Naive thymus-derived CD4-positive, alpha-beta T cell (primary cell): ENCODE measurements at regions not wholly inside any gene's neighbourhood (a gene's known extent, or its start where the extent isn't known, plus 50 kb on each side); places are given as distances from the start of the nearest gene placed in this dataset.

Experiments used
- ATAC-seq: fragments of 150-1000 bp; cut with Tn5 transposase; 2 replicates; pipeline ENCODE4 v1.10.0; 2021; ENCODE audit warnings: mild to moderate bottlenecking, moderate library complexity
- CTCF ChIA-PET: fragments of 350-600 bp; sonication (Branson Sonifier 250); formaldehyde crosslinking; loops from one replicate; lab custom pipeline; 2021; ENCODE audit warnings: antibody characterized with exemption; lab: Charles Lee
- POLR2A ChIA-PET: fragments of 350-600 bp; sonication (Branson Sonifier 250); formaldehyde crosslinking; loops from one replicate; lab custom pipeline; 2021; ENCODE audit warnings: antibody characterized with exemption, inconsistent platforms; lab: Charles Lee
- DNase-seq, 9 donors: peaks; one replicate each; pipeline versions ENCODE4 v3.0.0 to v3.0.0-alpha.2; 2020 to 2022; ENCODE audit warnings: mixed read lengths in 1 of 9
- H3K27ac ChIP-seq: one replicate; pipeline ENCODE4 v1.7.0; 2013; ENCODE audit warnings: mild to moderate bottlenecking, low read depth, low read length, moderate library complexity
- H3K27me3 ChIP-seq, 2 donors: one replicate each; pipeline ENCODE4 v1.7.0; 2013; ENCODE audit warnings: low read length in 2 of 2, mild to moderate bottlenecking in 2 of 2, moderate library complexity in 2 of 2; ENCODE audit not compliant: control insufficient read depth in 2 of 2, insufficient read depth in 2 of 2
- H3K36me3 ChIP-seq, 3 experiments: 1 replicate in 2 of 3; 2 replicates in 1 of 3; pipeline ENCODE4 v1.7.0; 2013; ENCODE audit warnings: low read length in 3 of 3, mild to moderate bottlenecking in 3 of 3, moderate library complexity in 1 of 3; ENCODE audit not compliant: insufficient read depth in 3 of 3, control insufficient read depth in 2 of 3
- H3K4me1 ChIP-seq, 2 donors: one replicate each; pipeline ENCODE4 v1.7.0; 2013; ENCODE audit warnings: low read length in 2 of 2, mild to moderate bottlenecking in 2 of 2, moderate library complexity in 1 of 2; ENCODE audit not compliant: control insufficient read depth in 2 of 2, insufficient read depth in 2 of 2
- H3K4me3 ChIP-seq: 2 replicates; pipeline ENCODE4 v1.7.0; 2013; ENCODE audit warnings: mild to moderate bottlenecking, low read length
- H3K9me3 ChIP-seq, 3 experiments: 1 replicate in 2 of 3; 2 replicates in 1 of 3; pipeline ENCODE4 v1.7.0; 2013; ENCODE audit warnings: low read length in 3 of 3; ENCODE audit not compliant: control insufficient read depth in 2 of 3
- H3K27ac Mint-ChIP-seq, 9 donors: one replicate each; pipeline ENCODE4 v1.8.0; 2020 to 2022; ENCODE audit warnings: mixed read lengths in 9 of 9, mild to moderate bottlenecking in 8 of 9, moderate library complexity in 5 of 9, inconsistent platforms in 2 of 9
- H3K27me3 Mint-ChIP-seq, 5 donors: one replicate each; pipeline ENCODE4 v1.8.0; 2021 to 2022; ENCODE audit warnings: mixed read lengths in 5 of 5, mild to moderate bottlenecking in 1 of 5
- H3K36me3 Mint-ChIP-seq, 5 donors: one replicate each; pipeline ENCODE4 v1.8.0; 2020 to 2022; ENCODE audit warnings: mixed read lengths in 5 of 5, mild to moderate bottlenecking in 3 of 5, inconsistent platforms in 1 of 5
- H3K4me1 Mint-ChIP-seq, 7 donors: one replicate each; pipeline ENCODE4 v1.8.0; 2020 to 2022; ENCODE audit warnings: mixed read lengths in 7 of 7, mild to moderate bottlenecking in 3 of 7, inconsistent platforms in 1 of 7
- H3K4me3 Mint-ChIP-seq, 10 donors: one replicate each; pipeline ENCODE4 v1.8.0; 2020 to 2022; ENCODE audit warnings: mild to moderate bottlenecking in 10 of 10, mixed read lengths in 10 of 10, moderate library complexity in 6 of 10, inconsistent platforms in 2 of 10
- H3K9me3 Mint-ChIP-seq, 11 donors: one replicate each; pipeline ENCODE4 v1.8.0; 2020 to 2022; ENCODE audit warnings: mixed read lengths in 11 of 11, mild to moderate bottlenecking in 4 of 11, inconsistent platforms in 1 of 11, moderate library complexity in 1 of 11
- intact Hi-C, 2 donors: fragments of 100-400 bp; cut with micrococcal nuclease; formaldehyde crosslinking; loops; one replicate each; pipeline ENCODE4 v1.15.1; 2023

DNA sequence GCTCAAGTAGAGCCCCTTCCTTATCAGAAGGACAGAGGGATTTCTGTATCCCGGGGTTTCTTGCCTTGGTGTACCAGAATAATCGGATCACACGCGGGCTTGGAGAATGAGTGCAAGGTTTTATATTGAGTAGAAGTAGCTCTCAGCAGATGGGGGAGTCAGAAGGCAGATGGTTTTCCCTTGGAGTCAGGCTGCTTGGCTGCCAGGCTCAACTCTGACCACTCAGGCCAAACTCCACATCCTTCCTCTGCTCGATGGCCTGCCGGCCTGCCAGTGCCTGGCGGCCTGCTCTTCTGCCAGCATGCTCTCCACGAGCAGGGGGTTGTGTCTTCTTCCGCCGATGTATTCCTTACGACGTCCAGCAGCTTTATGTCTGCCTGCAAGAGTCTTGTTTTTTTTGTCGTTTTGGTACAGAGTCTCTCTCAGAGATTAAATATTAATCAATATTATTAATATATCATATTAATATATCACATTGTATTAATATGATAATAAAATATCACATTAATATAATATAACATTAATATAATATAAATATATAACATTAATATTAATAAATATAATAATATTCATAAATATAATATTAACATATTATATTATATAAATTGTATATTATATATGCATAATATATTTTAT, 229.2 kb upstream of the WSCD1 start:
- Mint-ChIP-seq H3K4me1 (no peaks in the 10 kb centered on the region), H3K9me3 (no peaks in the 10 kb centered on the region), H3K27me3 (peaks cover 0 to 5% (median 0%) of the 10 kb centered on the region in 5 donors), H3K27ac (no peak overlapping the region), H3K4me3 (no peak overlapping the region), H3K36me3 (no peaks in the 10 kb centered on the region)
- Histone ChIP-seq H3K4me1 (no peaks in the 10 kb centered on the region), H3K27ac (no peak overlapping the region), H3K9me3 (no peaks in the 10 kb centered on the region), H3K4me3 (no peak overlapping the region), H3K27me3 (no peaks in the 10 kb centered on the region), H3K36me3 (no peaks in the 10 kb centered on the region)
- intact Hi-C loops: no loop called here
- DNase-seq: no peak
- ChIA-PET POLR2A (no interaction called here), CTCF (no interaction called here)
- ATAC-seq: no peak

DNA sequence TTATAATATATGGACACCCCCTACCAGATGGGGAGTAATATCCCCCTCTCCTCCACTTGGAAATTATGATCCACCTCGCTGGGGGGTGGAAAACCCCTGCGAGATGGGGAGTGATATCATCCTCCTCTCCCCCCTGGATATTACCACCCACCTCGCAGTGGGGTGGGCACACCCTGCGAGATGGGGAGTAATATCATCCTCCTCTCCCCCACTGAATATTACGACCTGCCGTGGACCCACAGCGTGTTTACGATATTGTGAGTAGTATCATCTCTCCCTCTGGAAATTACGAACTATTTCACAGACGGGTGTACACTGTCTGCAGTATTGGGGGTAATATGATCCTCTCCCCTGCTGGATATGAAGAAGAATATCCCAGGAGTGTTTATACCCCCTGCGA, 228.3 kb upstream of the WSCD1 start:
- no peaks in the 10 kb centered on the region for H3K4me1 Mint-ChIP-seq
- no peak overlapping the region for H3K4me3 Mint-ChIP-seq
- ATAC-seq (no peak), DNase-seq (no peak)
- no peaks in the 10 kb centered on the region for H3K36me3 Mint-ChIP-seq
- Histone ChIP-seq H3K36me3 (no peaks in the 10 kb centered on the region), H3K9me3 (no peaks in the 10 kb centered on the region), H3K4me1 (no peaks in the 10 kb centered on the region), H3K4me3 (no peak overlapping the region), H3K27ac (no peak overlapping the region), H3K27me3 (no peaks in the 10 kb centered on the region)
- H3K27ac Mint-ChIP-seq: no peak overlapping the region
- H3K27me3 Mint-ChIP-seq: peaks cover 0 to 13% (median 6%) of the 10 kb centered on the region in 5 donors
- H3K9me3 Mint-ChIP-seq: no peaks in the 10 kb centered on the region
- intact Hi-C loops: no loop called here
- POLR2A ChIA-PET: no interaction called here
- CTCF ChIA-PET: no interaction called here

DNA sequence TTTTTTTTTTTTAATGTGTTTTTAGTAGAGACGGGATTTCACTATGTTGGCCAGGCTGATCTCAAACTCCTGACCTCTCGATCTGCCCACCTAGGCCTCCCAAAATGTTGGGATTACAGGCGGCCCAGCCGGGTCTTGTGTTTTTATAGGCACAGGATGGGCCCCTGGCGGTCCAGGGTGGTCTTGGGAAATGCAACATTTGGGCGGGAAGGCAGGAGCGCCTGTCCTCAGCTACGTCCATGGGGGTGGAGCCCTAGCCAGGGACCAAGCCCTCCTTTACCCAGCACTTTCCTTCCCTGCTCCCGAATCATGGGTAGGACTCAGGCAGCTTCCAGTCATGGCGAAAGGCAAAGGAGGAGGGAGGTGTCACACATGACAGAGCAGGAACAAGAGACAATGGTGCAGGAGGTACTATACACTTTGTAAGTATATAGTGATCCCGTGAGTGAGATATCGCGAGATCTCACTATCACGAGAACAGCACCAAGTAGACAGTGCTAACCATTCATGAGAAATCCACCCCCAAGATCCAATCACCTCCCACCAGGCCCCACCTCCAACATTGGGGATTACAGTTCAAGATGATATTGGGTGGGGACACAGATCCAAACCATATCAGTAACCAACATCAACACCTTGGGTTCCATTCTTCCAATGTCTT, 226.7 kb upstream of the WSCD1 start:
- DNase-seq (no peak), ATAC-seq (no peak)
- CTCF ChIA-PET: no interaction called here
- intact Hi-C loops: no loop called here
- Histone ChIP-seq H3K27me3 (no peaks in the 10 kb centered on the region), H3K27ac (no peak overlapping the region), H3K36me3 (no peaks in the 10 kb centered on the region), H3K9me3 (no peaks in the 10 kb centered on the region), H3K4me3 (no peak overlapping the region), H3K4me1 (no peaks in the 10 kb centered on the region)
- no peak overlapping the region for H3K4me3 Mint-ChIP-seq
- H3K27ac Mint-ChIP-seq: no peak overlapping the region
- H3K36me3 Mint-ChIP-seq: no peaks in the 10 kb centered on the region
- no peaks in the 10 kb centered on the region for H3K4me1 Mint-ChIP-seq
- peaks cover 0 to 2% (median 0%) of the 10 kb centered on the region in 11 donors for H3K9me3 Mint-ChIP-seq
- H3K27me3 Mint-ChIP-seq: peaks cover 0 to 15% (median 11%) of the 10 kb centered on the region in 5 donors
- POLR2A ChIA-PET: no interaction called here

DNA sequence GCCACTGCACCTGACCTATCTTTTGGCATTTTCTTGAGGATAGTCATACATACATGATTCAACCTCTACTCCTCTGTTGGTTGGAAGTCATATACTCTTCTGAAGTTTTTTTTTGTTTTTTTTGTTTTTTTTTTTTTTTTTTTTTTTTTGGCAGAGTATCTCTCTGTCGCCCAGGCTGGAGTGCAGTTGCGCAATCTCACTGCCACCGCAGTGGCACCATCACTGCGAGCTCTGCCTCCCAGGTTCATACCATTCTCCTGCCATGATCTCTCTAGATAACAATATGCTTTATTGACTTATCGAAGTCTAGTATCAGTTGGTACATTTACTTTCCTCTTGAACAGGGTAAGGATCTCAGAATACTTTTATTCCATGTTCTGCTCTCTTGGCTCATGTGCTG, 224.2 kb upstream of the WSCD1 start:
- no peaks in the 10 kb centered on the region for H3K9me3 ChIP-seq
- H3K4me1 ChIP-seq: no peaks in the 10 kb centered on the region
- intact Hi-C loops: no loop called here
- no peaks in the 10 kb centered on the region for H3K27me3 ChIP-seq
- POLR2A ChIA-PET: no interaction called here
- no peak overlapping the region for H3K4me3 Mint-ChIP-seq
- no peak overlapping the region for H3K4me3 ChIP-seq
- H3K9me3 Mint-ChIP-seq: peaks cover 0 to 5% (median 0%) of the 10 kb centered on the region in 11 donors
- CTCF ChIA-PET: no interaction called here
- H3K27me3 Mint-ChIP-seq: peaks cover 0 to 19% (median 11%) of the 10 kb centered on the region in 5 donors
- no peaks in the 10 kb centered on the region for H3K36me3 Mint-ChIP-seq
- no peak overlapping the region for H3K27ac ChIP-seq
- no peak overlapping the region for H3K27ac Mint-ChIP-seq
- DNase-seq (no peak), ATAC-seq (no peak)
- no peaks in the 10 kb centered on the region for H3K4me1 Mint-ChIP-seq
- H3K36me3 ChIP-seq: no peaks in the 10 kb centered on the region

DNA sequence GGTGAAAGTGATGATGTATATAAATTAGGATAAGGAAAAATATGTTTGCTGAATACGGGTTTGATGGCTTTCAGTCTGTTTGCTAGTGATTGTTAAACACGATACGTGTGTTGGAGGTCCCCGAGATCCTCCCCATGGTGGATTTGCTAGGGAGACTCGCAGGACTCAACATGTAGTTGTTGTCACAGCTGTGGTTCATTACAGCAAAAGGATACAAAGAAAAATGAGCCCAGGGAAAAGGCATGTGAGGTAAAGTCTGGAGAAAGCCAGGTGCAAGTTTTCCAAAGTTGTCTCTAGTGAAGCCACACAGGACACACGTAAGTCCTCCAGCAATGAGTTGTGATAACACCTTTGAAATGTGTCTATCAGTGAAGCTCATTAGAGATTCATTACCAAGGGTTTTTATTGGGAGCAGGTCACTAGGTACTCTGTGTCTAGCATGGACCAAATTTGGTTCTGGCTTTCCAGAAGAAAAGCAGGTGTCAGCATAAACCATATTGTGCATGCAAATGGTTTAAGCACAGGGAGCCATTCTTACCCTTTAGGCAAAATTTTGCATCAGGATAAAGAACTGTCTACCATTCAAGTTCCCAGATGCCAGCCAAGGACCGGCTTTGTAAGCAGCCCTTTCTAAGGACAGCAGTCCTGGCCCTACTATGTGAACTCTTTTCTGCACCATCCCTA, 215.2 kb upstream of the WSCD1 start:
- Histone ChIP-seq H3K4me3 (no peak overlapping the region), H3K36me3 (no peaks in the 10 kb centered on the region), H3K27ac (no peak overlapping the region), H3K4me1 (no peaks in the 10 kb centered on the region), H3K27me3 (no peaks in the 10 kb centered on the region), H3K9me3 (no peaks in the 10 kb centered on the region)
- Mint-ChIP-seq H3K27me3 (peaks cover 0 to 14% (median 7%) of the 10 kb centered on the region in 5 donors), H3K4me1 (no peaks in the 10 kb centered on the region), H3K4me3 (no peak overlapping the region), H3K9me3 (peaks cover 0 to 3% (median 0%) of the 10 kb centered on the region in 11 donors), H3K36me3 (no peaks in the 10 kb centered on the region), H3K27ac (no peak overlapping the region)
- ChIA-PET POLR2A (no interaction called here), CTCF (no interaction called here)
- ATAC-seq (no peak), DNase-seq (no peak)
- intact Hi-C loops: no loop called here

DNA sequence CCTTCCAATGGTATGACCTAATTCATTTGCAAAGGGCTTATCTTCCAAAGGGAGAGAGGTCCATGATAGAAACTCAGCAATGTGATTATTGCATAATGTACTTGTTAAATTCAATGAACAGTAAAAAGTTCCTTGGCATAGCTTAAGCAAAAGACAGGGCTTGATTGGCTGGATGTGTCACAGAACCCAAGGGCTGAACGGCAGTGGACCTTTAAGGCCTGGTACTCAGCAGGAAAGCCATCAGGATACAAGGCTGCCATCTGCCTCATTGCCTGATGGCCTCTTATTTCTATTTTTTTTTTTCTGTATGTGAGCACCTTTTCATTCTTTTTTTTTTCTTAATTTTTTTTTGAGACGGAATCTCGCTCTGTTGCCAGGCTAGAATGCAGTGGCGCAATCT, 208.9 kb upstream of the WSCD1 start:
- no peaks in the 10 kb centered on the region for H3K36me3 ChIP-seq
- no peaks in the 10 kb centered on the region for H3K4me1 Mint-ChIP-seq
- intact Hi-C loops: no loop called here
- H3K27ac Mint-ChIP-seq: no peak overlapping the region
- peaks cover 1 to 23% (median 12%) of the 10 kb centered on the region in 5 donors for H3K27me3 Mint-ChIP-seq
- no peaks in the 10 kb centered on the region for H3K4me1 ChIP-seq
- peaks cover 0 to 3% (median 0%) of the 10 kb centered on the region in 11 donors for H3K9me3 Mint-ChIP-seq
- no peak overlapping the region for H3K27ac ChIP-seq
- no peaks in the 10 kb centered on the region for H3K36me3 Mint-ChIP-seq
- ChIA-PET POLR2A (no interaction called here), CTCF (no interaction called here)
- no peaks in the 10 kb centered on the region for H3K27me3 ChIP-seq
- DNase-seq: no peak
- H3K4me3 ChIP-seq: no peak overlapping the region
- no peak overlapping the region for H3K4me3 Mint-ChIP-seq
- H3K9me3 ChIP-seq: no peaks in the 10 kb centered on the region
- no peak for ATAC-seq
